Stimulated activated CD8-positive, alpha-beta memory T cell treated with anti-CD3 and anti-CD28 coated beads, Interleukin-15, amount 100 ng/mL, for 48 hours (primary cell): ENCODE measurements at regions not wholly inside any gene's neighbourhood (a gene's known extent, or its start where the extent isn't known, plus 50 kb on each side); places are given as distances from the start of the nearest gene placed in this dataset.
"Not testable (repeated sequence)": the region's sequence is repeated elsewhere in the genome, so short reads cannot be mapped to it uniquely, and the experiment has no call there.

Source experiments
- DNase-seq, 2 donors: peaks; one replicate each; pipeline ENCODE4 v3.0.0-alpha.2; 2020; ENCODE audit warnings: low read depth in 2 of 2

DNA sequence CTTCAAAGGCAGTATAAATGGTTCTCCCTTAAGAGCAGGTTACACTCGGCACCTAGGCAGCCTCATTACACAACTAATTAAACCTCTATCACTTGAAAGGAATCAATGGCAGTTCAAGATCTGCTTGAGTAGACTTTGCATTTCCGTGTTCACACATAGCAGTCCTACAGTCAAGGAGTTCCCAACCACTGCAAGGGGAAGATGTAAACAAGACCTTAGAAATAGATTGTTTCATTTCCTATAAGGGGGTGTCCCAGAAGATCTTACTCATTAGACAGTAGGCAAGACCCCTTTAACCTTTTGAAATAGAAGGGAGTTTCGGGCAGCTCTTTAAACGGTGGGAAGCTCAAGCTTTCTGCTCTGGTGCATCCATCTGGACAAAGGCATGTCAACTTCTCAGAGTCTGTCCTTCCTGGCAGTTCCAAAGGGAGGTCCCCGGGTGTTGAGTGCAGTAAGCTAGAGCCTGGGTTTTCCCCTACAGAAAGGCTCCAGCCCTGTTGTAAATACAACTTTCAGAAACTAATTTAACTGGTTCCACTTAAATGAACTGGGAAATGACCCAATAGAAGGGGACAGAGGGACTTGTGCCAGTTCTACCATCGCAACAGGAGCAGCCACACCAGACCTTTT lies 150.8 kb downstream of the RBMX2 start:
- DNase-seq = no peak

GRCh38 chrX:130555341-130555740 lies 153.6 kb downstream of the RBMX2 start:
- no peak for DNase-seq

DNA sequence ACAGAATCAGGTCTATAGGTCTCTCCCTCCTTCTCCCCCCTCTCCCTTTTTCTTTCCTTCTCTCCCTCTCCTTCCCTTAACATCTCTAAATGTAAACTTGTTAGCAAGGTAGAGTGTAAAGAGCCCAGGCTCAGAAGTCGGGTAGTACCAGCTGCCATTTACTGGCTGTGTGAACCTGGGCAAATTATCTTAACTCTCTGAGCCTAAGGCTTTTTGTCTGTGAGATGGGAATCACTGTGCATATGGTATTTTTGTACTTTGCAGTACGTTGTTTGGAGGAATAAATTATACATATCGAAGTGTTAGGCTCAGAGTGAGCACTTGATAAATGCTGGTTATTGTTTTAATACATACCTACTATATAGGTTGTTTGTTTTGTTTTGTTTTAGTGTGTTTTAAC lies 154.0 kb downstream of the RBMX2 start:
- no peak for DNase-seq

DNA sequence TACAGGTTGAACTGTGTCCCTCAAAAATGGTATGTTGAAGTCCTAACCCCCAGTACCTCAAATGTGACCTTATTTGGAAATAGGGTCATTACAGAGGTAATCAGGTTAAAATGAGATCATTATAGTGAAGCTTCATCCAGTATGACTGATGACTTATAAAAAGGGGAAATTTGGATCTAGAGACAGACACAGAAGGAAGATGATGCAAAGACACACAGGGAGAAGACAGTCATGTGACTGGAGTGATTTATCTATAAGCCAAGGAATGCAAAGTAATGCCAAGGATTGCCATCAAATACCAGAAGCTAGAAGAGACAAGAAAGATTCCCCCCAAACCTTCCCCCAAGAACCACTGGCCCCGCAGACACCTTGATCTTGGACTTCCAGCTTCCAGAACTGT lies 155.2 kb downstream of the RBMX2 start:
- no peak for DNase-seq

GRCh38 chrX:130560544-130560943 lies 158.8 kb downstream of the RBMX2 start:
- DNase-seq = no peak

DNA sequence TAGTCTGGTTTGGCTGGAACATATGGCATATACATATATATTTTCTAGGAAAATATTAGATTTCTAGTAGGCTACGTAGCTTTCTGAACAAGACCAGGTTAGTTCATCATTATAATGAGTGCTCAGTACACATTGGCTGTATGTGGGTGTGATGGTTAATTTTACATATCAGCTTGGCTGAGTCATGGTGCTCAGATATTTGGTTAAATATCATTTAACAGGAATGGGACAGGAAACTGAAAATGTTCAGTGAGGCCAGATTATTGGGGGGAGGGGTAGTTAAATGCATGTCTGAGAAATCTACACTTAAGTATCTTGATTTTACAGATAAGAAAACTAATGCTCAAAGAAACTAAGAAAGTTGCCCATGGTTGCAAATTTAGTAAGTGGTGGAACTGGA lies 160.1 kb downstream of the RBMX2 start:
- no peak for DNase-seq

- no peak for DNase-seq
These were observed 161.7 kb downstream of the RBMX2 start for GRCh38 chrX:130563476-130563875.

- DNase-seq = no peak
These were observed 164.4 kb downstream of the RBMX2 start for GRCh38 chrX:130566028-130566683.

DNA sequence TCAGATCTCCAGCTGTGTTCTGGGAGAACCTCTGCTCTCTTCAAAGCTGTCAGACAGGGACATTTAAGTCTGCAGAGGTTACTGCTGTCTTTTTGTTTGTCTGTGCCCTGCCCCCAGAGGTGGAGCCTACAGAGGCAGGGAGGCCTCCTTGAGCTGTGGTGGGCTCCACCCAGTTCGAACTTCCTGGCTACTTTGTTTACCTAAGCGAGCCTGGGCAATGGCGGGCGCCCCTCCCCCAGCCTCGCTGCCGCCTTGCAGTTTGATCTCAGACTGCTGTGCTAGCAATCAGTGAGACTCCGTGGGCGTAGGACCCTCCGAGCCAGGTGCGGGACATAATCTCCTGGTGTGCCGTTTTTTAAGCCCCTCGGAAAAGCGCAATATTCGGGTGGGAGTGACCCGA lies 171.2 kb downstream of the RBMX2 start:
- DNase-seq = not testable (repeated sequence)
